HEK293 (cell line): ENCODE measurements at regions not wholly inside any gene's neighbourhood (a gene's known extent, or its start where the extent isn't known, plus 50 kb on each side); places are given as distances from the start of the nearest gene placed in this dataset.

Experiments used
- KLF8 ChIP-seq: fragments of 450-650 bp; formaldehyde crosslinking; IDR thresholded peaks from 2 replicates; pipeline ENCODE4 v1.5.1; 2016; ENCODE audit warnings: missing biosample characterization, missing genetic modification characterization
- YY1 ChIP-seq: fragments of 450-650 bp; formaldehyde crosslinking; IDR thresholded peaks from 2 replicates; pipeline ENCODE4 v1.5.1; 2018; ENCODE audit warnings: missing biosample characterization, missing genetic modification characterization
- TF ChIP-seq, protein P1 (sequence below): fragments of 450-650 bp; formaldehyde crosslinking; IDR thresholded peaks from 2 replicates; pipeline ENCODE4 v1.5.1; 2016; ENCODE audit warnings: missing biosample characterization, missing genetic modification characterization
- TF ChIP-seq, protein P2 (sequence below): fragments of 450-650 bp; formaldehyde crosslinking; IDR thresholded peaks from 2 replicates; pipeline ENCODE4 v1.5.1; 2017; ENCODE audit warnings: missing biosample characterization, missing genetic modification characterization
- TF ChIP-seq, protein P3 (sequence below): fragments of 450-650 bp; formaldehyde crosslinking; IDR thresholded peaks from 2 replicates; pipeline ENCODE4 v1.5.1; 2016; ENCODE audit warnings: missing biosample characterization, missing genetic modification characterization
- TF ChIP-seq, protein P4 (sequence below): fragments of 450-650 bp; formaldehyde crosslinking; IDR thresholded peaks from 2 replicates; pipeline ENCODE4 v1.5.1; 2017; ENCODE audit warnings: missing biosample characterization, missing genetic modification characterization

GRCh38 chr4:73311428-73311827 is 52.8 kb upstream of the ANKRD17 start:
- TF ChIP-seq, protein P1, sequence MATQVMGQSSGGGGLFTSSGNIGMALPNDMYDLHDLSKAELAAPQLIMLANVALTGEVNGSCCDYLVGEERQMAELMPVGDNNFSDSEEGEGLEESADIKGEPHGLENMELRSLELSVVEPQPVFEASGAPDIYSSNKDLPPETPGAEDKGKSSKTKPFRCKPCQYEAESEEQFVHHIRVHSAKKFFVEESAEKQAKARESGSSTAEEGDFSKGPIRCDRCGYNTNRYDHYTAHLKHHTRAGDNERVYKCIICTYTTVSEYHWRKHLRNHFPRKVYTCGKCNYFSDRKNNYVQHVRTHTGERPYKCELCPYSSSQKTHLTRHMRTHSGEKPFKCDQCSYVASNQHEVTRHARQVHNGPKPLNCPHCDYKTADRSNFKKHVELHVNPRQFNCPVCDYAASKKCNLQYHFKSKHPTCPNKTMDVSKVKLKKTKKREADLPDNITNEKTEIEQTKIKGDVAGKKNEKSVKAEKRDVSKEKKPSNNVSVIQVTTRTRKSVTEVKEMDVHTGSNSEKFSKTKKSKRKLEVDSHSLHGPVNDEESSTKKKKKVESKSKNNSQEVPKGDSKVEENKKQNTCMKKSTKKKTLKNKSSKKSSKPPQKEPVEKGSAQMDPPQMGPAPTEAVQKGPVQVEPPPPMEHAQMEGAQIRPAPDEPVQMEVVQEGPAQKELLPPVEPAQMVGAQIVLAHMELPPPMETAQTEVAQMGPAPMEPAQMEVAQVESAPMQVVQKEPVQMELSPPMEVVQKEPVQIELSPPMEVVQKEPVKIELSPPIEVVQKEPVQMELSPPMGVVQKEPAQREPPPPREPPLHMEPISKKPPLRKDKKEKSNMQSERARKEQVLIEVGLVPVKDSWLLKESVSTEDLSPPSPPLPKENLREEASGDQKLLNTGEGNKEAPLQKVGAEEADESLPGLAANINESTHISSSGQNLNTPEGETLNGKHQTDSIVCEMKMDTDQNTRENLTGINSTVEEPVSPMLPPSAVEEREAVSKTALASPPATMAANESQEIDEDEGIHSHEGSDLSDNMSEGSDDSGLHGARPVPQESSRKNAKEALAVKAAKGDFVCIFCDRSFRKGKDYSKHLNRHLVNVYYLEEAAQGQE = no peak
- TF ChIP-seq YY1 (no peak), KLF8 (no peak)
- TF ChIP-seq, protein P2, sequence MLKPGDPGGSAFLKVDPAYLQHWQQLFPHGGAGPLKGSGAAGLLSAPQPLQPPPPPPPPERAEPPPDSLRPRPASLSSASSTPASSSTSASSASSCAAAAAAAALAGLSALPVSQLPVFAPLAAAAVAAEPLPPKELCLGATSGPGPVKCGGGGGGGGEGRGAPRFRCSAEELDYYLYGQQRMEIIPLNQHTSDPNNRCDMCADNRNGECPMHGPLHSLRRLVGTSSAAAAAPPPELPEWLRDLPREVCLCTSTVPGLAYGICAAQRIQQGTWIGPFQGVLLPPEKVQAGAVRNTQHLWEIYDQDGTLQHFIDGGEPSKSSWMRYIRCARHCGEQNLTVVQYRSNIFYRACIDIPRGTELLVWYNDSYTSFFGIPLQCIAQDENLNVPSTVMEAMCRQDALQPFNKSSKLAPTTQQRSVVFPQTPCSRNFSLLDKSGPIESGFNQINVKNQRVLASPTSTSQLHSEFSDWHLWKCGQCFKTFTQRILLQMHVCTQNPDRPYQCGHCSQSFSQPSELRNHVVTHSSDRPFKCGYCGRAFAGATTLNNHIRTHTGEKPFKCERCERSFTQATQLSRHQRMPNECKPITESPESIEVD = no peak
- TF ChIP-seq, protein P3, sequence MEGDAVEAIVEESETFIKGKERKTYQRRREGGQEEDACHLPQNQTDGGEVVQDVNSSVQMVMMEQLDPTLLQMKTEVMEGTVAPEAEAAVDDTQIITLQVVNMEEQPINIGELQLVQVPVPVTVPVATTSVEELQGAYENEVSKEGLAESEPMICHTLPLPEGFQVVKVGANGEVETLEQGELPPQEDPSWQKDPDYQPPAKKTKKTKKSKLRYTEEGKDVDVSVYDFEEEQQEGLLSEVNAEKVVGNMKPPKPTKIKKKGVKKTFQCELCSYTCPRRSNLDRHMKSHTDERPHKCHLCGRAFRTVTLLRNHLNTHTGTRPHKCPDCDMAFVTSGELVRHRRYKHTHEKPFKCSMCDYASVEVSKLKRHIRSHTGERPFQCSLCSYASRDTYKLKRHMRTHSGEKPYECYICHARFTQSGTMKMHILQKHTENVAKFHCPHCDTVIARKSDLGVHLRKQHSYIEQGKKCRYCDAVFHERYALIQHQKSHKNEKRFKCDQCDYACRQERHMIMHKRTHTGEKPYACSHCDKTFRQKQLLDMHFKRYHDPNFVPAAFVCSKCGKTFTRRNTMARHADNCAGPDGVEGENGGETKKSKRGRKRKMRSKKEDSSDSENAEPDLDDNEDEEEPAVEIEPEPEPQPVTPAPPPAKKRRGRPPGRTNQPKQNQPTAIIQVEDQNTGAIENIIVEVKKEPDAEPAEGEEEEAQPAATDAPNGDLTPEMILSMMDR (tag by site-specific recombination) = no peak
- TF ChIP-seq, protein P4, sequence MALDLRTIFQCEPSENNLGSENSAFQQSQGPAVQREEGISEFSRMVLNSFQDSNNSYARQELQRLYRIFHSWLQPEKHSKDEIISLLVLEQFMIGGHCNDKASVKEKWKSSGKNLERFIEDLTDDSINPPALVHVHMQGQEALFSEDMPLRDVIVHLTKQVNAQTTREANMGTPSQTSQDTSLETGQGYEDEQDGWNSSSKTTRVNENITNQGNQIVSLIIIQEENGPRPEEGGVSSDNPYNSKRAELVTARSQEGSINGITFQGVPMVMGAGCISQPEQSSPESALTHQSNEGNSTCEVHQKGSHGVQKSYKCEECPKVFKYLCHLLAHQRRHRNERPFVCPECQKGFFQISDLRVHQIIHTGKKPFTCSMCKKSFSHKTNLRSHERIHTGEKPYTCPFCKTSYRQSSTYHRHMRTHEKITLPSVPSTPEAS (tag by site-specific recombination) = no peak
